Adrenal gland (tissue), 9 donors: ENCODE measurements at regions not wholly inside any gene's neighbourhood (a gene's known extent, or its start where the extent isn't known, plus 50 kb on each side); places are given as distances from the start of the nearest gene placed in this dataset.

Source experiments
- DNase-seq, 7 donors: peaks; one replicate each; pipeline ENCODE4 v3.0.0-alpha.2; 2019 to 2020
- H3K27ac ChIP-seq, 5 donors: fragments of 200-600 bp; sonication (generic) in 4 of 5; 1 replicate in 3 of 5; 2 replicates in 2 of 5; pipeline versions ENCODE4 v1.5.1 to v1.8.0; 2016 to 2020; ENCODE audit warnings: mild to moderate bottlenecking in 1 of 5
- H3K27me3 ChIP-seq: fragments of 200-600 bp; 2 replicates; pipeline ENCODE4 v1.8.0; 2021
- H3K36me3 ChIP-seq, 2 donors: fragments of 200-600 bp; replicated peaks in 1 of 2; 1 replicate in 1 of 2; 2 replicates in 1 of 2; pipeline versions ENCODE4 v1.5.1 to v1.8.0; 2018 to 2022
- H3K4me1 ChIP-seq, 2 donors: fragments of 200-600 bp; replicated peaks in 1 of 2; 1 replicate in 1 of 2; 2 replicates in 1 of 2; pipeline versions ENCODE4 v1.5.1 to v1.8.0; 2018 to 2021
- H3K4me3 ChIP-seq, 4 donors: fragments of 200-600 bp; sonication (generic) in 3 of 4; one replicate each; pipeline ENCODE4 v1.5.1; 2016 to 2018
- H3K9me3 ChIP-seq, 3 donors: fragments of 200-600 bp; sonication (generic) in 1 of 3; replicated peaks in 1 of 3; 1 replicate in 2 of 3; 2 replicates in 1 of 3; pipeline versions ENCODE4 v1.5.1 to v1.8.0; 2016 to 2021
- CTCF ChIP-seq, 6 experiments: fragments of 450-650 bp in 4 of 6; fragments of 200-600 bp in 2 of 6; sonication (generic) in 1 of 6; IDR thresholded peaks; 1 replicate in 5 of 6; 2 replicates in 1 of 6; pipeline versions ENCODE4 v1.5.1 to v1.8.0; 2016 to 2021; ENCODE audit warnings: antibody characterized with exemption in 6 of 6, mild to moderate bottlenecking in 2 of 6, moderate library complexity in 1 of 6
- POLR2A ChIP-seq, 2 donors: fragments of 450-650 bp; IDR thresholded peaks; one replicate each; pipeline ENCODE4 v1.6.1; 2017; ENCODE audit warnings: antibody characterized with exemption in 2 of 2, mild to moderate bottlenecking in 2 of 2, moderate library complexity in 1 of 2
- WGBS, 4 donors: extraction: QIAGEN DNeasy Blood & Tissue Kit in 2 of 4; methylation state at CpG; one replicate each; pipeline versions ENCODE4 v1.1.5 to v1.1.7; 2013 to 2017; 5-methylcytosine and 5-hydroxymethylcytosine counted together
- intact Hi-C, 2 donors: fragments of 100-400 bp; cut with DNase I; formaldehyde crosslinking; loops; one replicate each; pipeline versions ENCODE4 v1.14.1 to v1.15.0; 2022 to 2023
- donor health status: healthy with polysubstance abuse.
- donor health status: Bipolar disorder and iron deficiency.
- donor health status: DM: yes; HTN: yes; CAD: no.
- donor health status: DM: no; HTN: no; CAD: no.
- donor health status: DM: no; HTN: no; CAD: no.

GRCh38 chr2:117607202-117607601 lies 207.3 kb upstream of the DDX18 start:
- H3K9me3 ChIP-seq = no peaks in the 10 kb centered on the region
- no peaks in the 10 kb centered on the region for H3K4me1 ChIP-seq
- no peaks in the 10 kb centered on the region for H3K36me3 ChIP-seq
- WGBS, 4 donors = 40 to 91% (median 64%) methylated on average over 2 of the region's 2 CpGs
- TF ChIP-seq POLR2A (IDR thresholded peaks at IDR 0.05) (no peak), CTCF (IDR thresholded peaks at IDR 0.05) (no peak)
- no peak overlapping the region for H3K4me3 ChIP-seq
- DNase-seq = no peak
- no peak overlapping the region for H3K27ac ChIP-seq
- intact Hi-C loops = no loop called here
- no peaks in the 10 kb centered on the region for H3K27me3 ChIP-seq

GRCh38 chr2:117613101-117613500 lies 201.4 kb upstream of the DDX18 start:
- Histone ChIP-seq H3K27ac (no peak overlapping the region), H3K4me3 (no peak overlapping the region), H3K36me3 (no peaks in the 10 kb centered on the region), H3K4me1 (no peaks in the 10 kb centered on the region), H3K27me3 (no peaks in the 10 kb centered on the region), H3K9me3 (no peaks in the 10 kb centered on the region)
- TF ChIP-seq CTCF (IDR thresholded peaks at IDR 0.05) (no peak), POLR2A (IDR thresholded peaks at IDR 0.05) (no peak)
- no peak for DNase-seq
- WGBS, 4 donors = 69 to 90% (median 76%) methylated on average over 2 to 5 of the region's 5 CpGs
- intact Hi-C loops = no loop called here

GRCh38 chr2:117614296-117614695 lies 200.2 kb upstream of the DDX18 start:
- Histone ChIP-seq H3K27me3 (no peaks in the 10 kb centered on the region), H3K36me3 (no peaks in the 10 kb centered on the region), H3K9me3 (no peaks in the 10 kb centered on the region), H3K4me1 (no peaks in the 10 kb centered on the region), H3K27ac (no peak overlapping the region), H3K4me3 (no peak overlapping the region)
- TF ChIP-seq CTCF (IDR thresholded peaks at IDR 0.05) (no peak), POLR2A (IDR thresholded peaks at IDR 0.05) (no peak)
- 73 to 95% (median 89%) methylated on average over 5 of the region's 5 CpGs for WGBS, 4 donors
- intact Hi-C loops = no loop called here
- no peak for DNase-seq

GRCh38 chr2:117614823-117615534 lies 199.5 kb upstream of the DDX18 start:
- 56 to 89% (median 79%) methylated on average over 1 of the region's 1 CpG for WGBS, 4 donors
- DNase-seq = no peak

More at GRCh38 chr2:117614823-117615534, 199.5 kb upstream of the DDX18 start:
- no peaks in the 10 kb centered on the region for H3K9me3 ChIP-seq
- H3K4me1 ChIP-seq = no peaks in the 10 kb centered on the region
- intact Hi-C loops = no loop called here
- TF ChIP-seq POLR2A (IDR thresholded peaks at IDR 0.05) (no peak), CTCF (IDR thresholded peaks at IDR 0.05) (no peak)
- H3K27me3 ChIP-seq = no peaks in the 10 kb centered on the region
- no peak overlapping the region for H3K27ac ChIP-seq
- H3K36me3 ChIP-seq = no peaks in the 10 kb centered on the region
- H3K4me3 ChIP-seq = no peak overlapping the region
